ENCODE measurements at regions not wholly inside any gene's neighbourhood (a gene's known extent, or its start where the extent isn't known, plus 50 kb on each side); places are given as distances from the start of the nearest gene placed in this dataset.

GRCh38 chr14:104268725-104269436 lies 130.5 kb downstream of the KIF26A start:
- TF ChIP-seq JUNB (IDR thresholded peaks at IDR 0.05) (no peak), CTCF (IDR thresholded peaks at IDR 0.05) (no peak), POLR2A (IDR thresholded peaks at IDR 0.05; ENCODE audit: low read length) (no peak), ZFP36 (IDR thresholded peaks at IDR 0.05; ENCODE audit: borderline replicate concordance, partially characterized antibody) (no peak), REST (IDR thresholded peaks at IDR 0.05) (no peak), JUN (IDR thresholded peaks at IDR 0.05) (no peak), MAX (IDR thresholded peaks at IDR 0.05) (no peak), GATA3 (IDR thresholded peaks at IDR 0.05; ENCODE audit: borderline replicate concordance) (no peak), ZC3H11A (IDR thresholded peaks at IDR 0.05) (no peak), HES2 (IDR thresholded peaks at IDR 0.05) (no peak), SREBF2 (IDR thresholded peaks at IDR 0.05) (no peak), BHLHE40 (IDR thresholded peaks at IDR 0.05; ENCODE audit: low read depth, low read length) (no peak)

Data from A549 (cell line).